Karpas-422 (cell line): ENCODE measurements at regions not wholly inside any gene's neighbourhood (a gene's known extent, or its start where the extent isn't known, plus 50 kb on each side); places are given as distances from the start of the nearest gene placed in this dataset.

Experiments
- DNase-seq: peaks from one replicate; pipeline ENCODE4 v3.0.0-alpha.2; 2015
- H2AFZ ChIP-seq: fragments of 200-600 bp; sonication (generic); 2 replicates; pipeline ENCODE4 v1.6.1; 2014; ENCODE audit warnings: antibody characterized with exemption, low read length, mixed read lengths
- H3K27ac ChIP-seq: fragments of 200-600 bp; sonication (generic); 2 replicates; pipeline ENCODE4 v1.5.1; 2014; ENCODE audit warnings: mild to moderate bottlenecking, low read length, moderate library complexity
- H3K27me3 ChIP-seq: fragments of 200-600 bp; sonication (generic); 2 replicates; pipeline ENCODE4 v1.6.1; 2014; ENCODE audit warnings: low read length, mixed read lengths
- H3K36me3 ChIP-seq: fragments of 200-600 bp; sonication (generic); 2 replicates; pipeline ENCODE4 v1.6.1; 2014; ENCODE audit warnings: low read length, mixed read lengths; ENCODE audit not compliant: insufficient read depth
- H3K4me1 ChIP-seq: fragments of 200-600 bp; sonication (generic); 2 replicates; pipeline ENCODE4 v1.6.1; 2014; ENCODE audit warnings: mild to moderate bottlenecking, low read length, mixed read lengths
- H3K4me2 ChIP-seq: fragments of 200-600 bp; sonication (generic); 2 replicates; pipeline ENCODE4 v1.6.1; 2014; ENCODE audit warnings: low read length, low read depth, mild to moderate bottlenecking; ENCODE audit not compliant: poor library complexity, severe bottlenecking
- H3K4me3 ChIP-seq: fragments of 200-600 bp; sonication (generic); 2 replicates; pipeline ENCODE4 v1.5.1; 2014; ENCODE audit warnings: mild to moderate bottlenecking, antibody characterized with exemption, low read length, mixed read lengths
- H3K79me2 ChIP-seq: fragments of 200-600 bp; sonication (generic); 2 replicates; pipeline ENCODE4 v1.6.1; 2014; ENCODE audit warnings: mild to moderate bottlenecking, low read length, mixed read lengths
- H3K9ac ChIP-seq: fragments of 200-600 bp; sonication (generic); 2 replicates; pipeline ENCODE4 v1.6.0; 2014; ENCODE audit warnings: low read length
- H3K9me2 ChIP-seq: fragments of 200-600 bp; sonication (generic), shearing (Covaris generic); replicated peaks from 2 replicates; pipeline ENCODE4 v1.6.0; 2014; ENCODE audit warnings: mild to moderate bottlenecking, low read length, moderate library complexity; ENCODE audit not compliant: insufficient read depth
- H3K9me3 ChIP-seq: fragments of 300-700, 200-600 bp; sonication (generic); 2 replicates; pipeline ENCODE4 v1.6.1; 2014; ENCODE audit warnings: low read length, mixed read lengths
- H4K20me1 ChIP-seq: fragments of 200-600 bp; sonication (generic); 2 replicates; pipeline ENCODE4 v1.6.1; 2014; ENCODE audit warnings: mild to moderate bottlenecking, antibody characterized with exemption, low read length, low read depth; ENCODE audit not compliant: insufficient read depth

GRCh38 chr14:49461529-49462401, 124.4 kb downstream of the RPS29 start:
- H2AFZ ChIP-seq, result no peak overlapping the region
- H3K4me3 ChIP-seq, result no peak overlapping the region
- no peaks in the 10 kb centered on the region for H3K79me2 ChIP-seq
- no peaks in the 10 kb centered on the region for H3K9me2 ChIP-seq
- no peaks in the 10 kb centered on the region for H3K4me1 ChIP-seq
- peak; percentile 95 for DNase-seq
- no peaks in the 10 kb centered on the region for H3K9me3 ChIP-seq
- no peak overlapping the region for H3K9ac ChIP-seq
- no peaks in the 10 kb centered on the region for H4K20me1 ChIP-seq
- no peaks in the 10 kb centered on the region for H3K27me3 ChIP-seq
- H3K4me2 ChIP-seq, result no peak overlapping the region
- H3K27ac ChIP-seq, result no peak overlapping the region
- H3K36me3 ChIP-seq, result no peaks in the 10 kb centered on the region

- Histone ChIP-seq H4K20me1 (no peaks in the 10 kb centered on the region), H3K9me3 (no peaks in the 10 kb centered on the region), H3K9me2 (no peaks in the 10 kb centered on the region), H3K4me2 (no peak overlapping the region), H3K36me3 (no peaks in the 10 kb centered on the region), H3K4me1 (no peaks in the 10 kb centered on the region), H3K27ac (no peak overlapping the region), H2AFZ (no peak overlapping the region), H3K79me2 (no peaks in the 10 kb centered on the region), H3K9ac (no peak overlapping the region), H3K27me3 (no peaks in the 10 kb centered on the region), H3K4me3 (no peak overlapping the region)
- DNase-seq, result no peak
These were observed 125.5 kb downstream of the RPS29 start for GRCh38 chr14:49460662-49461061.

DNA sequence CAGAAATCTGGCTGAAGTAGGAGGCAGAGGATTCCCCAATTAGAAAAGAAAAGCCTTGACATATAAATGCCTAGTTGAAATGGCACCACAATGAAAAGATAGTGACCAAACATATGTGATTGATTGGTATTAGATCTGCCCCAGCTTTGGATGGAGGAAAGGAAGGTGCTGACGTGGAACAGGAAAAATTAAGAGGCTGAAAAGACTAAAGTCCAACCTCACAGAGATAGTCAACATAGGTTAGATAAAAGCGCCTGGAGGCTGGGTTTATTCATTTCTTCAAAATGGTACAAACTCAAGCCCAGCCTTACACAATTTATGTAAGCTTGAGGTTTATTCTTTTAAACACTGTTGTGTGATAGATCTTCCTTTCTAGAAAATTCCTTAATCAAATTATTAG, 129.6 kb downstream of the RPS29 start:
- H3K79me2 ChIP-seq, result no peaks in the 10 kb centered on the region
- no peak overlapping the region for H3K27ac ChIP-seq
- H2AFZ ChIP-seq, result no peak overlapping the region
- H3K9me3 ChIP-seq, result no peaks in the 10 kb centered on the region
- H3K36me3 ChIP-seq, result no peaks in the 10 kb centered on the region
- H3K9me2 ChIP-seq, result no peaks in the 10 kb centered on the region
- no peaks in the 10 kb centered on the region for H3K27me3 ChIP-seq
- H4K20me1 ChIP-seq, result no peaks in the 10 kb centered on the region
- no peaks in the 10 kb centered on the region for H3K4me1 ChIP-seq
- no peak for DNase-seq
- H3K9ac ChIP-seq, result no peak overlapping the region
- H3K4me3 ChIP-seq, result no peak overlapping the region
- no peak overlapping the region for H3K4me2 ChIP-seq

DNA sequence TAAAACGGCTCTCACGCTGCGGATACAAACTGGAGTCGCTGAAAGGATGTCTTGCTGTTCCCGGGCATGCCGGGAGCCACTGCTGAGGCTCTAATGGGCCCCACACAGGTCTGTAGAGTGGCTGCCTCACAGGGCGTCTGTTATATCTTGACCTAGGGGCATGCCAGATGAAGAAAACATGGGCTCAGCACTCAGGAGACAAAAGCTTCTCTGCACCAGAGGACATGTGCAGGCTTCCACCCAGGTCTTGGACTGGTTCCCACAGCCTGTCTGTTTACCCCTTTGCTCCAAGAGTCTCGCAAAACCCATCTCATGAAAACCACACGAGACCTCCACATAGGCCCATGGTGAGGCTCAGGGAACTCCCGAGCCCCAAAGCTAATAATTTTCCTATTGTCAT, 134.2 kb downstream of the RPS29 start:
- Histone ChIP-seq H3K36me3 (no peaks in the 10 kb centered on the region), H3K9me3 (no peaks in the 10 kb centered on the region; the same call in 1 of the 2 replicates), H3K4me2 (no peak overlapping the region), H4K20me1 (no peaks in the 10 kb centered on the region), H2AFZ (no peak overlapping the region), H3K27ac (no peak overlapping the region), H3K9ac (no peak overlapping the region), H3K4me3 (no peak overlapping the region), H3K27me3 (peaks cover 3% of the 10 kb centered on the region; the same call in 1 of the 2 replicates), H3K79me2 (no peaks in the 10 kb centered on the region), H3K9me2 (no peaks in the 10 kb centered on the region), H3K4me1 (no peaks in the 10 kb centered on the region)
- no peak for DNase-seq

DNA sequence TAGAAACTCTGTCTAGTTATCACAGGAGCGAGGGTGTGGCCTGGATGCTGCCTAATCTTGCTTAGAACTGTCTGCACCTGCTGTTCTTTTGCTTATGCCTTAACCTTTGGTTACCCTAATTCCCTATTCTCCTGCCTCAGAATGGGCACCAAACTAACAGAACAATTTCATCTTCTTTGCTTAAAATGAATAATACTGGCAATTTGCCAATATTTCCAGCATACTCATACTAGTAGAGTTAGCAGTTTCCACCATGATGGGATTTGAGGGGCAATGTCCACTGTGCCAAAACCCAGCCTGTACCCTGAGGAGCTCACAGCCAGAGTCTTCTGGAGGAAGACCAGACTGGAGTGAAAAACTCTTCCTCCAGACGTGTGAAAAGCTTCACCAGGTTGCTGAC, 136.4 kb downstream of the RPS29 start:
- H3K9me2 ChIP-seq, result no peaks in the 10 kb centered on the region
- no peak for DNase-seq
- H3K79me2 ChIP-seq, result no peaks in the 10 kb centered on the region

DNA sequence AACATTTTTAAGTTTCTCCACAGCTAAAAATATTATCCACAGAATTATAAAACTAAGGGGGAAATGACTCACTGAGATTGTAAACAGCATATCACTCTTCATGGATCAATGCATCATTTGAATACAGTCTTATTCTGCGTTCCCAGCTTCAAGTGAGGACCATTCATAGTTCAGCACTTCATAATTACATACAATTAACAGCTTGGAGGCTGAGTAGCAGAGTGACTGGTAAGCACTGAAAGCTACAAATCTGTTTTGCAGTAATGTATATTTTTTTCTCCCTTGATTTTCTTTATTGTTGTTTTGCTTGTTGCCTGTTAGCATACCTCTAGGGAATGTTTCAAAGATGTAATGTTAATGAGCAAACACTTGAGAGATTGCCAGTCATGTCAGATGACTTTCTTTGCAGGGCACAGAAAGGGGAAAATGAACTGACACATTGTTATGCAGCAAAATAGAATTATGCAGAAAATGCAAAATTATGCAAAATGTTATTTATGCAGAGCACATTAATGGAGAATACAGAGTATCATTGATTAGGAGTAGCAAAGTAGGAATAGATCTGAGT, 138.6 kb downstream of the RPS29 start:
- no peak for DNase-seq
- H4K20me1 ChIP-seq, result no peaks in the 10 kb centered on the region
- no peaks in the 10 kb centered on the region for H3K36me3 ChIP-seq
- no peaks in the 10 kb centered on the region for H3K79me2 ChIP-seq
- no peak overlapping the region for H3K4me3 ChIP-seq
- no peak overlapping the region for H2AFZ ChIP-seq
- no peaks in the 10 kb centered on the region for H3K9me2 ChIP-seq
- no peak overlapping the region for H3K9ac ChIP-seq
- H3K9me3 ChIP-seq, result no peaks in the 10 kb centered on the region; the same call in 1 of the 2 replicates
- no peak overlapping the region for H3K4me2 ChIP-seq
- no peaks in the 10 kb centered on the region for H3K4me1 ChIP-seq
- peaks cover 3% of the 10 kb centered on the region; the same call in 1 of the 2 replicates for H3K27me3 ChIP-seq
- H3K27ac ChIP-seq, result no peak overlapping the region

More for the DNA sequence above, 136.4 kb downstream of the RPS29 start:
- Histone ChIP-seq H3K4me3 (no peak overlapping the region), H3K4me1 (no peaks in the 10 kb centered on the region), H3K9me3 (no peaks in the 10 kb centered on the region; the same call in 1 of the 2 replicates), H3K27me3 (peaks cover 3% of the 10 kb centered on the region; the same call in 1 of the 2 replicates), H3K27ac (no peak overlapping the region), H3K36me3 (no peaks in the 10 kb centered on the region), H2AFZ (no peak overlapping the region), H4K20me1 (no peaks in the 10 kb centered on the region), H3K4me2 (no peak overlapping the region), H3K9ac (no peak overlapping the region)

DNA sequence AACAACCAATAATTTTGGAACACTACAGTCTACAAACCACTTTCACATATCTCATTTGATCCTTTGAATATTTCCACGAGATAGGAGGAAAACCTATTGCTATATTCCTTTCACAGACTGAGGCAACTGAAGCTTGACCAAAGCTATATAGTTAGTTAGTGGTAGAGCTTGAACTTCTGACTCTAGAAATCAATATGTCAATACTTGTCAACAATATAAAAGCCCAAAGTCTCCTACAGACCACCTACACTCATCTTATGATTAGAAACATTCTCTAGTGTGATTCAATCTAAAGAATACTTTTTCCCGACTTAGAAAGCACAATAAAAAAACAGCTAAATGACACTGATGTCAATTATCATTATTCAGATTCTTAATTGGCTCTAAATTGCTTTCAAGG, 139.4 kb downstream of the RPS29 start:
- Histone ChIP-seq H3K36me3 (no peaks in the 10 kb centered on the region), H2AFZ (no peak overlapping the region), H3K4me2 (no peak overlapping the region), H3K27me3 (peaks cover 3% of the 10 kb centered on the region; the same call in 1 of the 2 replicates), H3K9me3 (no peaks in the 10 kb centered on the region; the same call in 1 of the 2 replicates), H3K9ac (no peak overlapping the region), H3K4me1 (no peaks in the 10 kb centered on the region), H3K79me2 (no peaks in the 10 kb centered on the region), H3K4me3 (no peak overlapping the region), H3K9me2 (no peaks in the 10 kb centered on the region), H3K27ac (no peak overlapping the region), H4K20me1 (no peaks in the 10 kb centered on the region)
- no peak for DNase-seq

DNA sequence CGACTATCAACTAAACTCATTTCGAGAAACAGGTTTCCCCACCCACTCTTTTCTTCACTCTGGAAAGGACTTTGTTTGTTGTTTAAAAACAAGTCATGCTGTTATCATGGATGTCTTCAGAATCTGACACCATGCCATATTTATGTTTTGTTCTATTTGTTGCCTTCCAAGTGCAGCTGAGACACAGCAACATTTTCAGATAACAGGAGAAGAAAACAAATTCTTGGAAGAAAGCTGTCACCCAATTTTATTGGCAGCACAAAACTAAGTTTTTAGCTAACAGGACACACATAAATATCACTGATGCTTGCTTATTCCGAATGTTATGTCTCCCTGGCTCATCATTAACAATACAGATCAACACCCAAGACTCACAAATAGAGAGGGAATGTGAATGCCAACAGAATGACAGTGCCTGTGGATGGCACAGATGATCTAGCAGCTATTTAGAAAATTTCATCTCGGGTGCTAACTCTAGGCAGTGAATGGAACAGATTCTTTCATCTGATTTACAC, 147.9 kb downstream of the RPS29 start:
- Histone ChIP-seq H3K9me2 (no peaks in the 10 kb centered on the region), H3K79me2 (no peaks in the 10 kb centered on the region), H3K27ac (no peak overlapping the region), H3K4me1 (no peaks in the 10 kb centered on the region), H4K20me1 (no peaks in the 10 kb centered on the region), H3K36me3 (no peaks in the 10 kb centered on the region), H3K4me2 (no peak overlapping the region), H3K9ac (no peak overlapping the region), H3K27me3 (no peaks in the 10 kb centered on the region), H3K4me3 (no peak overlapping the region), H2AFZ (no peak overlapping the region), H3K9me3 (no peaks in the 10 kb centered on the region)
- DNase-seq, result no peak
